Lung (tissue), 11 donors: ENCODE measurements at regions not wholly inside any gene's neighbourhood (a gene's known extent, or its start where the extent isn't known, plus 50 kb on each side); places are given as distances from the start of the nearest gene placed in this dataset.
"Not testable (repeated sequence)": the region's sequence is repeated elsewhere in the genome, so short reads cannot be mapped to it uniquely, and the experiment has no call there.

ENCODE experiments used
- ATAC-seq: fragments of 200-7000 bp; cut with Tn5 transposase; one replicate; pipeline ENCODE4 v1.9.1; 2020; ENCODE audit warnings: moderate number of reproducible peaks; ENCODE audit not compliant: insufficient read depth, low FRiP score
- DNase-seq, 3 donors: peaks; one replicate each; pipeline ENCODE4 v3.0.0-alpha.2; 2013 to 2017
- H3K27ac ChIP-seq, 2 donors: one replicate each; pipeline ENCODE4 v1.5.1; 2013; ENCODE audit warnings: mild to moderate bottlenecking in 2 of 2, moderate library complexity in 2 of 2, control low read depth in 1 of 2, inconsistent platforms in 1 of 2, low read depth in 1 of 2, low read length in 1 of 2
- H3K27me3 ChIP-seq, 3 donors: one replicate each; pipeline ENCODE4 v1.5.1; 2013; ENCODE audit warnings: low read length in 2 of 3; ENCODE audit not compliant: control insufficient read depth in 3 of 3, insufficient read depth in 3 of 3
- H3K36me3 ChIP-seq, 4 donors: one replicate each; pipeline ENCODE4 v1.5.1; 2013; ENCODE audit warnings: low read length in 4 of 4, mild to moderate bottlenecking in 1 of 4, moderate library complexity in 1 of 4; ENCODE audit not compliant: control insufficient read depth in 4 of 4, insufficient read depth in 4 of 4
- H3K4me1 ChIP-seq, 5 donors: one replicate each; pipeline ENCODE4 v1.5.1; 2013; ENCODE audit warnings: low read length in 5 of 5, mild to moderate bottlenecking in 2 of 5, moderate library complexity in 1 of 5; ENCODE audit not compliant: control insufficient read depth in 5 of 5, insufficient read depth in 5 of 5
- H3K4me3 ChIP-seq: one replicate; pipeline ENCODE4 v1.5.1; 2013; ENCODE audit warnings: mild to moderate bottlenecking, control low read depth, moderate library complexity
- H3K9ac ChIP-seq, 2 donors: one replicate each; pipeline ENCODE4 v1.5.1; 2013; ENCODE audit warnings: low read length in 2 of 2, control low read depth in 1 of 2; ENCODE audit not compliant: insufficient read depth in 1 of 2
- H3K9me3 ChIP-seq, 4 donors: one replicate each; pipeline ENCODE4 v1.5.1; 2013; ENCODE audit warnings: low read length in 3 of 4, mild to moderate bottlenecking in 1 of 4, moderate library complexity in 1 of 4; ENCODE audit not compliant: control insufficient read depth in 4 of 4, insufficient read depth in 3 of 4
- WGBS, 2 donors: extraction: QIAGEN DNeasy Blood & Tissue Kit; methylation state at CpG; one replicate each; pipeline ENCODE4 v1.1.7; 2013; 5-methylcytosine and 5-hydroxymethylcytosine counted together
- TF ChIP-seq, protein P1 (sequence below): IDR thresholded peaks from 2 replicates; pipeline ENCODE4 v1.5.1; 2012; ENCODE audit warnings: mild to moderate bottlenecking; ENCODE audit errors: control extremely low read depth, extremely low read depth
- donor health status: control.
- donor health status: control.
- donor health status: Bipolar disorder and iron deficiency.
- donor health status: healthy.
- donor health status: DM: yes; HTN: yes; CAD: no.

DNA sequence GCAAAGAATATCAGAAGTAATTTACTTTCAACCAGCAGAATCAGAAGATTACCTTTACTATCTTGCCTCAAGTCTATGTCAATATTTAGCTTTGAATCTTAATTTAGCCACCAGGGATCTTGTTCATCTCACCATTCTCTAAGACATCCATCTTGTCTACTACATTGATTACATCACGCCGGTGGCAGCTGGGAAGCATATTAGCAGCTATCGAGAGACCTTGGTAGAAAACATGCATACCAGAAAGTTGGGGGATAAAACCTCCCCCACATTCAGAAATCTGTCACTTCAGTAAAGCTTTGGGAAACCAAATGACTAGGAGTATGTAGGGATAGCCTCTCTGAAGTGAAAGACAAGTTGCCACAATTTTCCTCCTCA lies 703.8 kb upstream of the FSHR start:
- TF ChIP-seq, protein P1, sequence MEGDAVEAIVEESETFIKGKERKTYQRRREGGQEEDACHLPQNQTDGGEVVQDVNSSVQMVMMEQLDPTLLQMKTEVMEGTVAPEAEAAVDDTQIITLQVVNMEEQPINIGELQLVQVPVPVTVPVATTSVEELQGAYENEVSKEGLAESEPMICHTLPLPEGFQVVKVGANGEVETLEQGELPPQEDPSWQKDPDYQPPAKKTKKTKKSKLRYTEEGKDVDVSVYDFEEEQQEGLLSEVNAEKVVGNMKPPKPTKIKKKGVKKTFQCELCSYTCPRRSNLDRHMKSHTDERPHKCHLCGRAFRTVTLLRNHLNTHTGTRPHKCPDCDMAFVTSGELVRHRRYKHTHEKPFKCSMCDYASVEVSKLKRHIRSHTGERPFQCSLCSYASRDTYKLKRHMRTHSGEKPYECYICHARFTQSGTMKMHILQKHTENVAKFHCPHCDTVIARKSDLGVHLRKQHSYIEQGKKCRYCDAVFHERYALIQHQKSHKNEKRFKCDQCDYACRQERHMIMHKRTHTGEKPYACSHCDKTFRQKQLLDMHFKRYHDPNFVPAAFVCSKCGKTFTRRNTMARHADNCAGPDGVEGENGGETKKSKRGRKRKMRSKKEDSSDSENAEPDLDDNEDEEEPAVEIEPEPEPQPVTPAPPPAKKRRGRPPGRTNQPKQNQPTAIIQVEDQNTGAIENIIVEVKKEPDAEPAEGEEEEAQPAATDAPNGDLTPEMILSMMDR = no peak
- Histone ChIP-seq H3K9me3 (no peaks in the 10 kb centered on the region), H3K27me3 (no peaks in the 10 kb centered on the region), H3K27ac (no peak overlapping the region), H3K36me3 (no peaks in the 10 kb centered on the region), H3K4me3 (no peak overlapping the region), H3K9ac (no peak overlapping the region), H3K4me1 (peaks cover 0 to 4% (median 0%) of the 10 kb centered on the region in 5 donors)
- DNase-seq (no peak), ATAC-seq (no peak)
- WGBS, 2 donors = 86 to 92% methylated on average over 3 of the region's 3 CpGs

DNA sequence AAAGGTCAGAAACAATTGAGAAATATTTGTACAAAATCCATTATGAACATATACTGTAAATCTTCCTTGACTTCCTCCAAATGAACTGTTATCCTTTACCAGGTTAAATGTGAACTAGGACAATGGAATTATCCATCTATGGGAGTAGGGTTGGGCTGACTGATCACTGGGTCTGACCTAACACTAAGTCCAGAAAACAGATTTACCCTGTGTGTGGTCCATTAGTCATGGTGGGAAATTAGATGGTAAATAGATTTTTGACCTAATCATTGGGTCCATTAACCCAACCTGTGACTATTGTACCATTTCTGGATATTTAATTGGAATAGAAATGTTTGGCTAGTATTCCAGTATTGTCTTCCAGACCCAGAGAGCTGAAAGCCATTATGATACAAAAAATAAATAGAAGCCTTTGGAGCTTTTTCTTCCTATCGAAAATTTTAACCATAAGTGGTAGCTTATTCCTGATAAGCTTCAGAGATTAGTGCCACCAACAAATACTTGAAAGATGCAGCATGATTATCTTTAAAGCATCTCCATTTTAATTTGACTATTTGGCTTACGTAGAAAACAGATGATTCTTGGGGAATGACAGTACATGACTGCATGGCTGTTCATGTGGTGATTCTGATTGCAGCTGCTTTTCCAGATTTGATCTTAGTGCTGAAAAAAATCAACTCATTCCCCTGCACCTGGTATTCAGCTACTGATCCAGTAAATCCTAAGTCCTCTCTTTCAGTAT lies 703.2 kb upstream of the FSHR start:
- TF ChIP-seq, protein P1 = no peak
- ATAC-seq = no peak

DNA sequence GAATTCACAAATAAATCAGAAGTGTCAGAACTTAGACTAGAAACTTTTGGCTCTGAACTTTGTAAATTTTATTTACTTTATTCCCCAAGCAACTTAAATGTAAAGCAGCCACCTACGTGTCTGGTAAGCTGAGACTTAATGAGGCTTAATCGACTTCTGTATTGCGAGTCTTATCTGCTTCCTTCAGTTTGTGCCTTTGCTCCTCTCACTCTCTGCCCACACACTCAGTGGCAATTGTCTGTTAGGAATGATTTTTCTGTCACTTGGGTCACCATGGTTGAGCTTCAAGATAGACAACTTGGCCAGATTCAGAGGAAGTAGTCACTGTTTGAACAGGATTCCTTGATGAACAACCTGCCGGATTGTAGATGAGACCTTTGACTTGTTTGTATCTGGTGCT lies 691.4 kb upstream of the FSHR start:
- Histone ChIP-seq H3K27ac (no peak overlapping the region), H3K27me3 (no peaks in the 10 kb centered on the region), H3K4me3 (no peak overlapping the region), H3K4me1 (no peaks in the 10 kb centered on the region), H3K9me3 (no peaks in the 10 kb centered on the region), H3K36me3 (no peaks in the 10 kb centered on the region), H3K9ac (no peak overlapping the region)
- TF ChIP-seq, protein P1 = no peak
- DNase-seq = no peak
- ATAC-seq = no peak
- 33 to 43% methylated on average over 4 of the region's 4 CpGs for WGBS, 2 donors

More for the DNA sequence above, 703.2 kb upstream of the FSHR start:
- Histone ChIP-seq H3K36me3 (no peaks in the 10 kb centered on the region), H3K9ac (no peak overlapping the region), H3K27me3 (no peaks in the 10 kb centered on the region), H3K4me1 (peaks cover 0 to 4% (median 0%) of the 10 kb centered on the region in 5 donors), H3K9me3 (no peaks in the 10 kb centered on the region), H3K4me3 (no peak overlapping the region), H3K27ac (no peak overlapping the region)
- DNase-seq = no peak
- WGBS, 2 donors = 81 to 83% methylated on average over 2 of the region's 2 CpGs

DNA sequence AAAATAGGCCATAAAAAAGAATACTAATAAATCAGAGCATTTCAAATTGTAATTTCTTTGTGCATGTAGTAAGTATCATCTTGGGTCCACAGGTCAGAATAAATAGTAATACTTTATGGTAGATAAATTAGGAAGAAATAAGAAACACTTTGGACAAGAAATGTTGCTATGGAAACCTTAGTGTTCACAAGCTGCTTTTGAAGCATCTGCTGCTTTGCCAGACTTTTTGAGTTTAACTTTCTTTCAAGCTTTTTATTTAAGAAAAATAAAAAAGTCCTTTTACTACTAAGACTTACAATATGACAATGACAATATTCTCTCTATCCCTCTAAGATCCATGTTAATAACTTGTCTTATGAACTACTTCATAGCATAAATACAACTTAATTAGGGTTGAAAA lies 690.7 kb upstream of the FSHR start:
- TF ChIP-seq, protein P1 = no peak
- Histone ChIP-seq H3K9ac (no peak overlapping the region), H3K4me3 (no peak overlapping the region), H3K27me3 (no peaks in the 10 kb centered on the region), H3K9me3 (no peaks in the 10 kb centered on the region), H3K27ac (no peak overlapping the region), H3K4me1 (no peaks in the 10 kb centered on the region), H3K36me3 (no peaks in the 10 kb centered on the region)
- ATAC-seq = no peak
- no peak for DNase-seq

DNA sequence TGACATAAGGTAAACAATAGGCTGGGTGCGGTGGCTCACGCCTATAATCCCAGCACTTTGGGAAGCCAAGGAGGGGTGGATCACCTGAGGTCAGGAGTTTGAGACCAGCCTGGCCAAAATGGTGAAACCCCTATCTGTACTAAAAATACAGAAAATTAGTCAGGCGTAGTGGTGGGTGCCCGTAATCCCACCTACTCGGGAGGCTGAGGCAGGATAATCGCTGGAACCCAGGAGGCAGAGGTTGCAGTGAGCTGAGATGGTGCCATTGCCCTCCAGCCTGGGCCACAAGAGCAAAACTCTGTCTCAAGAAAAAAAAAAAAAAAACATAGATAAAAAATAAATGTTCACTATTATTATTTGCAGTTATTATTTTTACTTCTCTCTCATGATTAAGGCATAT lies 689.8 kb upstream of the FSHR start:
- H3K27ac ChIP-seq, H3K36me3 ChIP-seq, H3K27me3 ChIP-seq, ATAC-seq, H3K9ac ChIP-seq, H3K4me3 ChIP-seq, DNase-seq, H3K9me3 ChIP-seq, H3K4me1 ChIP-seq: not testable (repeated sequence)
- 87 to 95% methylated on average over 6 of the region's 6 CpGs for WGBS, 2 donors
